ENCODE measurements at regions not wholly inside any gene's neighbourhood (a gene's known extent, or its start where the extent isn't known, plus 50 kb on each side); places are given as distances from the start of the nearest gene placed in this dataset.
"Not testable (repeated sequence)": the region's sequence is repeated elsewhere in the genome, so short reads cannot be mapped to it uniquely, and the experiment has no call there.

- no peak for DNase-seq
Measured at GRCh38 chr18:78427081-78427480, 552.5 kb upstream of the SALL3 start.

- no peak for DNase-seq
Measured at GRCh38 chr18:78429127-78430108, 550.2 kb upstream of the SALL3 start.

- DNase-seq: no peak
Measured at GRCh38 chr18:78430131-78430758, 549.4 kb upstream of the SALL3 start.

- no peak for DNase-seq
Measured at GRCh38 chr18:78431606-78432005, 548.0 kb upstream of the SALL3 start.

- DNase-seq: no peak
Measured at GRCh38 chr18:78433562-78433961, 546.1 kb upstream of the SALL3 start.

- DNase-seq: no peak
Measured at GRCh38 chr18:78436110-78436509, 543.5 kb upstream of the SALL3 start.

- not testable (repeated sequence) for DNase-seq
Measured at GRCh38 chr18:78438235-78438634, 541.4 kb upstream of the SALL3 start.

- no peak for DNase-seq
Measured at GRCh38 chr18:78445880-78446279, 533.7 kb upstream of the SALL3 start.

GRCh38 chr18:78447211-78447610, 532.4 kb upstream of the SALL3 start:
- DNase-seq: no peak

- no peak for DNase-seq
Measured at GRCh38 chr18:78448106-78448505, 531.5 kb upstream of the SALL3 start.

GRCh38 chr18:78448591-78448990, 531.0 kb upstream of the SALL3 start:
- no peak for DNase-seq

GRCh38 chr18:78454221-78454620, 525.4 kb upstream of the SALL3 start:
- no peak for DNase-seq

GRCh38 chr18:78455386-78455785, 524.2 kb upstream of the SALL3 start:
- no peak for DNase-seq

- no peak for DNase-seq
Measured at GRCh38 chr18:78457011-78457410, 522.6 kb upstream of the SALL3 start.

- no peak for DNase-seq
Measured at GRCh38 chr18:78457731-78458130, 521.9 kb upstream of the SALL3 start.

- DNase-seq: no peak
Measured at GRCh38 chr18:78458356-78458755, 521.3 kb upstream of the SALL3 start.

- DNase-seq: no peak
Measured at GRCh38 chr18:78459668-78460067, 520.0 kb upstream of the SALL3 start.

- no peak for DNase-seq
Measured at GRCh38 chr18:78460558-78460957, 519.1 kb upstream of the SALL3 start.

GRCh38 chr18:78473563-78473962, 506.1 kb upstream of the SALL3 start:
- no peak for DNase-seq

- DNase-seq: no peak
Measured at GRCh38 chr18:78477840-78478239, 501.8 kb upstream of the SALL3 start.

GRCh38 chr18:78479443-78479842, 500.2 kb upstream of the SALL3 start:
- DNase-seq: no peak

GRCh38 chr18:78480262-78481054, 499.2 kb upstream of the SALL3 start:
- no peak for DNase-seq

GRCh38 chr18:78482378-78482777, 497.2 kb upstream of the SALL3 start:
- no peak for DNase-seq
